GM19035 (cell line): ENCODE measurements at regions not wholly inside any gene's neighbourhood (a gene's known extent, or its start where the extent isn't known, plus 50 kb on each side); places are given as distances from the start of the nearest gene placed in this dataset.

Experiments used
- ATAC-seq: cut with Tn5 transposase; IDR thresholded peaks from one replicate; pipeline ENCODE4 v1.9.1; 2021; ENCODE audit not compliant: unreplicated experiment

DNA sequence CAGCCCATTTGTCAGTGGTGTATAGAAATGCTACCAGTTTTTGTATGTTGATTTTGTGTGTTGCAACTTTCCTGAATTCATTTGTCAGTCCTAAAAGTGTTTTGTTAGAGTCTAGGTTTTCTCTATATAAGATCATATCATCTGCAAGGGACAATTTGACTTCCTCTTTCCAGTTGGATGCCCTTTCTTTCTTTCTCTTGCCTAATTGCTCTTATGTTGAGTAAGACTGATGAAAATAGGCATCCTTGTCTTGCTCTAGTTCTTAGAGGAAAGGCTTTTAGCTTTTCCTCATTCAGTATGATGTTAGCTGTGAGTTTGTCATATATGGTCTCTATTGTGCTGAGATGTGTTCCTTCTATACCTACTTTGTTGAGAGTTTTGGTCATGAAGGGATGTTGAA is 161.7 kb upstream of the TPK1 start:
- ATAC-seq: no peak

- no peak for ATAC-seq
Measured at GRCh38 chr7:144995495-144995894, 159.6 kb upstream of the TPK1 start.

DNA sequence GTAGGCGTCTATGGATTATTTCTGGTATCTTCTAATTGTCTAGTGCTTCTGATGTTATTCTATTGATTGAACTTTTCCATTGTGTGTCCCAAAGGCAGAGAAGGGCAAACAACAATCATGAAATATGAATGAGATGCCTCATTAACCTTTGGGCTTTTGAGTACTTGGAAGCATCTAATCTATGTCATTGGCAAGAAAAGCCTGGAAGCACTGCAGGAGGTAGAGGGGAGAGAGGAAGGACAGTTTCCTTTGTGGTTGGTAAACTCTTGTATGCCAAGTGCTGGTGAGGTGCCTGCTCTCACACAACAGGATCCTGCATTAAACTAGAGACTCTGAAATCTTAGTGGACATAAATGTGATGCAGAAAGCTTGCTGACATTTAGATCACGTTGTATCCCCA is 155.2 kb upstream of the TPK1 start:
- ATAC-seq: no peak

GRCh38 chr7:144987686-144988085 is 151.8 kb upstream of the TPK1 start:
- ATAC-seq: no peak

- ATAC-seq: no peak
Measured at GRCh38 chr7:144982133-144982532, 146.3 kb upstream of the TPK1 start.

DNA sequence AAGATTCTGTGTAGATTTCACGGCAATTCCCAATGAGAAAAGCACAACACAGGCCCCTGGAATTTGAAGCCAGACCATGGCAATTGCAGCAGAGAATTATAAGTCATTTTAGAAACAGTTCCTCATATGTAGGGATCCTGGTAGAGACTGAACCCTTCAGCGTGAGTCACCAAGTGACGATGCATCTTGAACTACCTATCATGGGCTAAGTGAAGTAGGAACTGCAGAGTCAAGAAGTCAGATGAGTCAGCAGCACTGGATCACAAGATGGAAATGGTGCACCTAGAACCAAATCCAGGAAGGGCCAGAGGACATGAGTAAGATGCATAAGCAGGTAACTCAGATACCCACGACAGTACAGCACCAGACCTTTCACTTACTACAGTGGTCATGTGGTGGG is 140.0 kb upstream of the TPK1 start:
- no peak for ATAC-seq

DNA sequence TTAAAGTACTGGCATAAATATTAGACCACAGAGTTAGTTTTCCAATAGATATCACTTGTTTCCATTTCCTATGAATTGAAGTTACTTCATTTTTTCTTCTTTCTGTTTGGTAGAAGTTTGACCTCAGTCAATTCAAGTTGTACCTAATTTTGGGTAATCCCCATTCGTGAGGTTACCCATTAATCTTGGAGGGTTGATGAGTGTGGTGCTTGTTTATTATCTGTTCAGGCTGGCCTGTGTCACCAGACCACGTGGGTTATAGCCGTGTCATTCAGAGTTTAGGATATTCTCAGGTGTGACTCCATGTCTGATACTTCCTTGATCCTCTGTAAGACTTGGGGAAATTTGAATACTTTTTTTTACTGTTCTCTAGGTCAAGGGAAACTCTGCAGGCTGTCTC is 133.9 kb upstream of the TPK1 start:
- ATAC-seq: no peak

GRCh38 chr7:144960763-144961162 is 124.9 kb upstream of the TPK1 start:
- no peak for ATAC-seq

DNA sequence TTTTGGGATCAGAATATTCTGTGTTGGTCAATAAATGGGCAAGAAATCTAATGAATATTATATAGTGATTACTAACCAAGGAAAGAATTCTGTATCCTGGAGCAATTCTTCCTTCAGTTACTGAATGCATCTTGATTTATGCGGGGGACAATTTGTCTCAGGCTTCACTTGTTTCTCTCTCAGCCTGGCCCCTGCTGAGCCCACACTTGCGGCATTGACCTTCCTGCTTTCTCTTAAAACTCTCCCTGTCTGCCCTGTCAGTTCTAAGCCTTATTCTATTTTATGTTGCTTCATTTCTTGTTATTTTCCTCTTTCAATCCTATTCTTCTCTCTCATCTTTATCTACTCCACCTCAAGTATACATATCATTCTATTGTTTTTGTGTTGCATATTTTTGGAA is 122.1 kb upstream of the TPK1 start:
- ATAC-seq: no peak

GRCh38 chr7:144955422-144955821 is 119.6 kb upstream of the TPK1 start:
- ATAC-seq: no peak

- ATAC-seq: no peak
Measured at GRCh38 chr7:144941127-144941526, 105.3 kb upstream of the TPK1 start.

DNA sequence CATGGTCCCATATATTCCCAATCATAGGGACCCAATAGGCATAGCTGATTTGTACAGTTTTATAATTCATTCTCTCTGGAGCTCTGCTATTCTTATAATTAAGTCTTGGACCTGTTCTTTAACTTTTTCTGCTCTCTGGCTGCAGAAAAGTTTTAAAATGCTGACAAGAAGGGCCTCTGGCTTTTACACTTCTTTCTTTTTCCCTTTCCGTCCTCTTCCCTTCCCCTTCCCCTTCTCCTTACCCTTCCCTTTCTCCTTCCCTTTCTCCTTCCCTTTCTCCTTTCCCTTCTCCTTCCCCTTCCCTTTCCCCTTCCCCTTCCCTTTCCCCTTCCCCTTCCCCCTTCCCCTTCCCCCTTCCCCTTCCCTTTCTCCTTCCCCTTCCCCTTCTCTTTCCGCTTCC is 101.3 kb upstream of the TPK1 start:
- no peak for ATAC-seq

- no peak for ATAC-seq
Measured at GRCh38 chr7:144936314-144936713, 100.5 kb upstream of the TPK1 start.

DNA sequence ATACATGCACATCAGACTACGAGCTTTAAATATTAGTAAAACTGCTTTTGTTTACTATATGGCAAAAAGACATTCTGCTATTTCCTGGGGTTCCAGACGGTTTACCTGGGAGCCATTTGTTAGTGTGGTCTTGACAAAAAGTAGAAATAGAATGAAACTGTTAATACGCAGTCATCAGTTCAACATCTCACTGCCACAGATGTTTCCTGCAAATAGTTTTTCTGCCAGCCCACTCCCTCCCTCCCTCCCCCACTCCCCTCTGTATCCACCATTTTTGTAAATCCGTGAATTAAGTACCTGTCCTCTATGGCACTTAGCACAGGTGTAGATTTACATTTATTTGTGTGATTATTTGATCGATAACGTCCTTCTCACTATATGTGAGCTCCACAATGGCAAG is 74.6 kb upstream of the TPK1 start:
- ATAC-seq: no peak

DNA sequence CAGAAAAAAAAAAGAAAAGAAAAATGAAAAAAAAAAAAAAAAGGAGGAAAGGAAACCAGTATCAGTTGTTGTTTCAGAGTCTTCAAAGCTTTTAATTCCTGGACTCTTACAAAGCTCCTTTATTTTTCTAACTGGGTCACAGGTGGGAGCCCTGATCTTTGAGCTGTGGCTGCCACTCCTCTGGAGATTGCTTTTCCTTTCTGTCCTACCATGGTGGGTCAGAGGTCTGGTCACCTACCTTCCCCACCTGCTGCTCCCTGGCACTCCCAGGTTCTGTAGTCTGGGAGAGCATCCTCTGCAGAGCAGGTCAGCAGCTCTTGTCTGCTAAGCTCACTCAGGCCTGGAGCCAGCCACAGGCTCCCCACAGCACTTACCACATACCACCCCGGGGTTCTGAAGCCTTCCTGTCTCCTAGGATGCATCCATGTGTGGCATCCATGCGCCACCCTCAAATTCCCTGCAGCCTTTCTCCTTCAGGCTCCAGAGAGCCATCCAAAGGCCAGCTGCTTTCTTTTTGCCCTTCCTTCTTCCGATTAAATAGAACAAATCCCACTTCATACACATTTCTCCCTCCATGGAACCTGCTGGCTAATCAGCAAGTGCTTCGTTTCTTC is 73.2 kb upstream of the TPK1 start:
- no peak for ATAC-seq

DNA sequence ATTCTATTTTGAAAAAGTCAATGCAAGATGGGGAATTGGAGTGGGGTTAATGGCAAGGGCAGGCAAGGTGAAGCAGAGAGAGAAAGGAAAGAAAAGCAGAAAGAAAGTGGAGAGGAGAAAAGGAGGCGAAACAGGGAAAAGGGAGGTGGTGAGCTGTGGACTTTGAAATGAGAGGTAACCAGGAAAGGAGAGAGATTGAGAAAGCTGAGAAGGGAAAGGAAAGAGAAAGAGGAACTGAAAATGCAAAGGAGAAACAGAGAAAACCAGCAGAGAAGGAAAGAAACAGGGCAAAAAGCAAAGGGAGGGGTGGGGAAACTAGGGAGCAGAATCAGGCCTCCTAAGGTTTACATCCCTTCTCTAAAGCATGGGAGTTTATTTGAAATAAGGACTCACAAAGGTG is 72.5 kb upstream of the TPK1 start:
- ATAC-seq: no peak

DNA sequence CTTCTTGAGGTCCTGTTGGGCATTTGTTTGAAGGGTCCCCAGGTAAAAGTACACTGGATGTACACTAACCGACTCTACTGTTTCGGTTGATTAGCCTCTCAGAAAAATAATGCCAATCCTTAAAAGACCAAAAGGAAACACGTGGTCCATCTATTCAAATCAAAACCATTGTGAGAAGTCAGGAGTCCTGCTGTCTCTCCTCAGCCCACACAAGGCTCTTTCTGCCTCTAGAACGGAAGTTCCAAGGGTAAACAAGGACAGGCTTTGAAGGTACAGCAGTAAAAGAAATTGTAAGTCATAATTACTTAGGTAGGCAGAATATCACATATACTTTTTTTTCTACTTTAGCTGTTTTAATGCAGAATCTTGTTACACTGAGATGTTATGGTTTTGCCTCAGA is 71.7 kb upstream of the TPK1 start:
- ATAC-seq: peak; percentile 76

- ATAC-seq: no peak
Measured at GRCh38 chr7:144903201-144903600, 67.3 kb upstream of the TPK1 start.

GRCh38 chr7:144892761-144893160 is 56.9 kb upstream of the TPK1 start:
- ATAC-seq: no peak
